ENCODE measurements at regions not wholly inside any gene's neighbourhood (a gene's known extent, or its start where the extent isn't known, plus 50 kb on each side); places are given as distances from the start of the nearest gene placed in this dataset.

- TF ChIP-seq CTCF (IDR thresholded peaks at IDR 0.05) = no peak
- TF ChIP-seq POLR2AphosphoS5 (IDR thresholded peaks at IDR 0.05) = no peak
- TF ChIP-seq POLR2A (IDR thresholded peaks at IDR 0.05) = no peak
- no peak for TF ChIP-seq EP300 (IDR thresholded peaks at IDR 0.05; ENCODE audit: low read depth)
Observed at GRCh38 chr18:37640504-37640903, 74.9 kb upstream of the CELF4 start.
